HG03469 (cell line): ENCODE measurements at regions not wholly inside any gene's neighbourhood (a gene's known extent, or its start where the extent isn't known, plus 50 kb on each side); places are given as distances from the start of the nearest gene placed in this dataset.

Experiments used
- ATAC-seq: cut with Tn5 transposase; IDR thresholded peaks from one replicate; pipeline ENCODE4 v1.9.1; 2021; ENCODE audit warnings: mild to moderate bottlenecking, moderate library complexity, moderate number of reproducible peaks; ENCODE audit not compliant: unreplicated experiment

- no peak for ATAC-seq
These were observed 211.0 kb upstream of the NT5C1B start for GRCh38 chr2:18800240-18800971.

GRCh38 chr2:18799397-18799796 is 210.0 kb upstream of the NT5C1B start:
- ATAC-seq, result no peak

GRCh38 chr2:18797133-18797845 is 207.9 kb upstream of the NT5C1B start:
- ATAC-seq, result no peak

- ATAC-seq, result no peak
These were observed 206.5 kb upstream of the NT5C1B start for GRCh38 chr2:18795906-18796305.

- no peak for ATAC-seq
These were observed 203.3 kb upstream of the NT5C1B start for GRCh38 chr2:18792684-18793083.

- ATAC-seq, result no peak
These were observed 202.9 kb upstream of the NT5C1B start for GRCh38 chr2:18792226-18792629.

- no peak for ATAC-seq
These were observed 201.9 kb upstream of the NT5C1B start for GRCh38 chr2:18791172-18791797.

- ATAC-seq, result no peak
These were observed 201.3 kb upstream of the NT5C1B start for GRCh38 chr2:18790509-18791171.

GRCh38 chr2:18788592-18788991 is 199.2 kb upstream of the NT5C1B start:
- ATAC-seq, result no peak

GRCh38 chr2:18787726-18788125 is 198.4 kb upstream of the NT5C1B start:
- no peak for ATAC-seq

GRCh38 chr2:18784245-18784644 is 194.9 kb upstream of the NT5C1B start:
- ATAC-seq, result no peak

- ATAC-seq, result no peak
These were observed 192.3 kb upstream of the NT5C1B start for GRCh38 chr2:18781541-18782280.

- ATAC-seq, result no peak
These were observed 188.0 kb upstream of the NT5C1B start for GRCh38 chr2:18777250-18777812.

- no peak for ATAC-seq
These were observed 181.8 kb upstream of the NT5C1B start for GRCh38 chr2:18771212-18771611.

GRCh38 chr2:18763338-18763737 is 174.0 kb upstream of the NT5C1B start:
- ATAC-seq, result no peak

- ATAC-seq, result no peak
These were observed 173.3 kb upstream of the NT5C1B start for GRCh38 chr2:18762667-18763066.

- no peak for ATAC-seq
These were observed 164.9 kb upstream of the NT5C1B start for GRCh38 chr2:18754286-18754685.

GRCh38 chr2:18753722-18754121 is 164.4 kb upstream of the NT5C1B start:
- no peak for ATAC-seq

- no peak for ATAC-seq
These were observed 163.5 kb upstream of the NT5C1B start for GRCh38 chr2:18752667-18753422.

- ATAC-seq, result no peak
These were observed 162.7 kb upstream of the NT5C1B start for GRCh38 chr2:18752022-18752493.
